HCT116 (cell line): ENCODE measurements at regions not wholly inside any gene's neighbourhood (a gene's known extent, or its start where the extent isn't known, plus 50 kb on each side); places are given as distances from the start of the nearest gene placed in this dataset.

Experiments used
- EZH2phosphoT487 ChIP-seq: fragments of 200-600 bp; IDR thresholded peaks from 2 replicates; pipeline ENCODE4 v1.6.1; 2018; ENCODE audit warnings: antibody characterized with exemption, borderline replicate concordance
- JUND ChIP-seq: IDR thresholded peaks from 2 replicates; pipeline ENCODE4 v1.6.1; 2012
- POLR2A ChIP-seq: IDR thresholded peaks from 2 replicates; pipeline ENCODE4 v1.7.0; 2011; ENCODE audit warnings: borderline replicate concordance; ENCODE audit not compliant: insufficient read depth, insufficient read length; ENCODE audit errors: extremely low read depth
- POLR2AphosphoS5 ChIP-seq: IDR thresholded peaks from 2 replicates; pipeline ENCODE4 v1.6.1; 2011; ENCODE audit warnings: mild to moderate bottlenecking, low read depth, low read length, moderate library complexity
- RAD21 ChIP-seq: IDR thresholded peaks from 2 replicates; pipeline ENCODE4 v1.6.1; 2012; ENCODE audit warnings: low read depth, mild to moderate bottlenecking
- SP1 ChIP-seq: IDR thresholded peaks from 2 replicates; pipeline ENCODE4 v1.6.1; 2012; ENCODE audit warnings: low read depth
- YY1 ChIP-seq: IDR thresholded peaks from 2 replicates; pipeline ENCODE4 v1.6.1; 2011; ENCODE audit warnings: low read length, low read depth, moderate library complexity, mild to moderate bottlenecking; ENCODE audit not compliant: insufficient replicate concordance; ENCODE audit errors: extremely low read depth
- TF ChIP-seq, protein P1 (sequence below): IDR thresholded peaks from 2 replicates; pipeline ENCODE4 v1.6.1; 2011; ENCODE audit warnings: mild to moderate bottlenecking, low read length, moderate library complexity; ENCODE audit not compliant: insufficient replicate concordance; ENCODE audit errors: extremely low read depth
- TF ChIP-seq, protein P2 (sequence below): IDR thresholded peaks from 2 replicates; pipeline ENCODE4 v1.6.1; 2012
- TF ChIP-seq, protein P3 (sequence below), 3 experiments: fragments of 200-600 bp in 1 of 3; sonication (generic) in 1 of 3; IDR thresholded peaks in 2 of 3; conservative IDR thresholded peaks in 1 of 3; 2 replicates each; pipeline ENCODE4 v1.5.1; 2012 to 2017; ENCODE audit warnings: low read depth in 2 of 3, low read length in 2 of 3, antibody characterized with exemption in 1 of 3, borderline replicate concordance in 1 of 3, control low read depth in 1 of 3, mild to moderate bottlenecking in 1 of 3, mixed read lengths in 1 of 3, mixed run types in 1 of 3, moderate library complexity in 1 of 3; ENCODE audit not compliant: insufficient read depth in 1 of 3
- TF ChIP-seq, protein P4 (sequence below): IDR thresholded peaks from 2 replicates; pipeline ENCODE4 v1.6.1; 2012; ENCODE audit warnings: low read depth

DNA sequence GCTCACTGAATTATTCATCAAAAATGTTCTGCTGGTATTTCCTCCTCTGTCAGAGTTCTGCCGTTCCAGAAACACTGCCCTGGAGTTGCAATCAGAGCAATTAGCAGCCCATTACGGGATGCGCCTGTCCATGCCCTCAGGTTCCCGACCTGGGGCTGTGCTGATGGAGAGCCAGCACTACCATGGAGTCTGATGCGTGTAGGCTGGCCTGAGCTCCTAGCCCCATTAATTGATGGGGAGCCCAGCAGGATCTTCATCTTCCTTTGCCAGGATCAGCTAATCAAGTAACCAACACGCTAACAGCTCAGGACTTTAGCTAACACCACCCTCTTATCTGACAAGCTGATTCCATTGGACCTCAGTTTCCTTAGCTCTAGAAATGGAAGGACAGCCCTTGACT lies 164.2 kb downstream of the ABHD5 start:
- TF ChIP-seq, protein P1, sequence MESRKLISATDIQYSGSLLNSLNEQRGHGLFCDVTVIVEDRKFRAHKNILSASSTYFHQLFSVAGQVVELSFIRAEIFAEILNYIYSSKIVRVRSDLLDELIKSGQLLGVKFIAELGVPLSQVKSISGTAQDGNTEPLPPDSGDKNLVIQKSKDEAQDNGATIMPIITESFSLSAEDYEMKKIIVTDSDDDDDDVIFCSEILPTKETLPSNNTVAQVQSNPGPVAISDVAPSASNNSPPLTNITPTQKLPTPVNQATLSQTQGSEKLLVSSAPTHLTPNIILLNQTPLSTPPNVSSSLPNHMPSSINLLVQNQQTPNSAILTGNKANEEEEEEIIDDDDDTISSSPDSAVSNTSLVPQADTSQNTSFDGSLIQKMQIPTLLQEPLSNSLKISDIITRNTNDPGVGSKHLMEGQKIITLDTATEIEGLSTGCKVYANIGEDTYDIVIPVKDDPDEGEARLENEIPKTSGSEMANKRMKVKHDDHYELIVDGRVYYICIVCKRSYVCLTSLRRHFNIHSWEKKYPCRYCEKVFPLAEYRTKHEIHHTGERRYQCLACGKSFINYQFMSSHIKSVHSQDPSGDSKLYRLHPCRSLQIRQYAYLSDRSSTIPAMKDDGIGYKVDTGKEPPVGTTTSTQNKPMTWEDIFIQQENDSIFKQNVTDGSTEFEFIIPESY: no peak
- TF ChIP-seq, protein P2, sequence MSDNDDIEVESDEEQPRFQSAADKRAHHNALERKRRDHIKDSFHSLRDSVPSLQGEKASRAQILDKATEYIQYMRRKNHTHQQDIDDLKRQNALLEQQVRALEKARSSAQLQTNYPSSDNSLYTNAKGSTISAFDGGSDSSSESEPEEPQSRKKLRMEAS: no peak
- TF ChIP-seq, protein P3, sequence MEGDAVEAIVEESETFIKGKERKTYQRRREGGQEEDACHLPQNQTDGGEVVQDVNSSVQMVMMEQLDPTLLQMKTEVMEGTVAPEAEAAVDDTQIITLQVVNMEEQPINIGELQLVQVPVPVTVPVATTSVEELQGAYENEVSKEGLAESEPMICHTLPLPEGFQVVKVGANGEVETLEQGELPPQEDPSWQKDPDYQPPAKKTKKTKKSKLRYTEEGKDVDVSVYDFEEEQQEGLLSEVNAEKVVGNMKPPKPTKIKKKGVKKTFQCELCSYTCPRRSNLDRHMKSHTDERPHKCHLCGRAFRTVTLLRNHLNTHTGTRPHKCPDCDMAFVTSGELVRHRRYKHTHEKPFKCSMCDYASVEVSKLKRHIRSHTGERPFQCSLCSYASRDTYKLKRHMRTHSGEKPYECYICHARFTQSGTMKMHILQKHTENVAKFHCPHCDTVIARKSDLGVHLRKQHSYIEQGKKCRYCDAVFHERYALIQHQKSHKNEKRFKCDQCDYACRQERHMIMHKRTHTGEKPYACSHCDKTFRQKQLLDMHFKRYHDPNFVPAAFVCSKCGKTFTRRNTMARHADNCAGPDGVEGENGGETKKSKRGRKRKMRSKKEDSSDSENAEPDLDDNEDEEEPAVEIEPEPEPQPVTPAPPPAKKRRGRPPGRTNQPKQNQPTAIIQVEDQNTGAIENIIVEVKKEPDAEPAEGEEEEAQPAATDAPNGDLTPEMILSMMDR (IDR thresholded peaks at IDR 0.05 in 2 of 3, conservative IDR thresholded peaks at IDR 0.05 in 1 of 3; ENCODE audit: borderline replicate concordance in 1 of 3, insufficient read depth in 1 of 3, low read depth in 2 of 3, low read length in 2 of 3): no peak
- TF ChIP-seq POLR2A (no peak), EZH2phosphoT487 (no peak), YY1 (no peak), SP1 (no peak), RAD21 (no peak), POLR2AphosphoS5 (no peak), JUND (no peak)
- TF ChIP-seq, protein P4, sequence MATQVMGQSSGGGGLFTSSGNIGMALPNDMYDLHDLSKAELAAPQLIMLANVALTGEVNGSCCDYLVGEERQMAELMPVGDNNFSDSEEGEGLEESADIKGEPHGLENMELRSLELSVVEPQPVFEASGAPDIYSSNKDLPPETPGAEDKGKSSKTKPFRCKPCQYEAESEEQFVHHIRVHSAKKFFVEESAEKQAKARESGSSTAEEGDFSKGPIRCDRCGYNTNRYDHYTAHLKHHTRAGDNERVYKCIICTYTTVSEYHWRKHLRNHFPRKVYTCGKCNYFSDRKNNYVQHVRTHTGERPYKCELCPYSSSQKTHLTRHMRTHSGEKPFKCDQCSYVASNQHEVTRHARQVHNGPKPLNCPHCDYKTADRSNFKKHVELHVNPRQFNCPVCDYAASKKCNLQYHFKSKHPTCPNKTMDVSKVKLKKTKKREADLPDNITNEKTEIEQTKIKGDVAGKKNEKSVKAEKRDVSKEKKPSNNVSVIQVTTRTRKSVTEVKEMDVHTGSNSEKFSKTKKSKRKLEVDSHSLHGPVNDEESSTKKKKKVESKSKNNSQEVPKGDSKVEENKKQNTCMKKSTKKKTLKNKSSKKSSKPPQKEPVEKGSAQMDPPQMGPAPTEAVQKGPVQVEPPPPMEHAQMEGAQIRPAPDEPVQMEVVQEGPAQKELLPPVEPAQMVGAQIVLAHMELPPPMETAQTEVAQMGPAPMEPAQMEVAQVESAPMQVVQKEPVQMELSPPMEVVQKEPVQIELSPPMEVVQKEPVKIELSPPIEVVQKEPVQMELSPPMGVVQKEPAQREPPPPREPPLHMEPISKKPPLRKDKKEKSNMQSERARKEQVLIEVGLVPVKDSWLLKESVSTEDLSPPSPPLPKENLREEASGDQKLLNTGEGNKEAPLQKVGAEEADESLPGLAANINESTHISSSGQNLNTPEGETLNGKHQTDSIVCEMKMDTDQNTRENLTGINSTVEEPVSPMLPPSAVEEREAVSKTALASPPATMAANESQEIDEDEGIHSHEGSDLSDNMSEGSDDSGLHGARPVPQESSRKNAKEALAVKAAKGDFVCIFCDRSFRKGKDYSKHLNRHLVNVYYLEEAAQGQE: no peak
